Astrocyte (in vitro differentiated cells and primary cell): ENCODE measurements at regions not wholly inside any gene's neighbourhood (a gene's known extent, or its start where the extent isn't known, plus 50 kb on each side); places are given as distances from the start of the nearest gene placed in this dataset.

ENCODE experiments used
- EZH2 ChIP-seq: IDR thresholded peaks from 2 replicates; pipeline ENCODE4 v1.6.1; 2012; ENCODE audit warnings: mild to moderate bottlenecking, low read length, inconsistent platforms; ENCODE audit not compliant: insufficient read depth
- TF ChIP-seq, protein P1 (sequence below): IDR thresholded peaks from 2 replicates; pipeline ENCODE4 v1.5.1; 2011; ENCODE audit warnings: low read depth, mild to moderate bottlenecking, inconsistent platforms, low read length, moderate library complexity; ENCODE audit not compliant: insufficient read depth

DNA sequence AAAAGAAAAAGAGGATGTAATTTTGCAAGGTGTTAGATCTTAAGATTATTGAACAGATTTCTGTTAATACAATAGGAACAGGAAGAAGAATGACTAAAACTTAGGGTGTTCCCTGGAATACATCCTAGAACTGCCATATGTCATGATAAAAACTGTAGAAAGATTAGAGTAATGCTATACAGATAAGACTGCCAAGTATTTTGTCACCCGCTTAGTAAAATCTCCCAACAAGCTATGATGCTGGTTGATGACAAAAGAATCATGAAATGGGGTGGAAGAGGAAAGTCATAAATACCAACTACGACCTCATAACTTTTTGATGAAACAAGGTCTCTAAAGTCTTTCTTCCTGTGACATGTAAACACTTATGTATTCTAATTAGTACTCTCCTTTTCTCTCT, 163.6 kb upstream of the COL3A1 start:
- TF ChIP-seq, protein P1, sequence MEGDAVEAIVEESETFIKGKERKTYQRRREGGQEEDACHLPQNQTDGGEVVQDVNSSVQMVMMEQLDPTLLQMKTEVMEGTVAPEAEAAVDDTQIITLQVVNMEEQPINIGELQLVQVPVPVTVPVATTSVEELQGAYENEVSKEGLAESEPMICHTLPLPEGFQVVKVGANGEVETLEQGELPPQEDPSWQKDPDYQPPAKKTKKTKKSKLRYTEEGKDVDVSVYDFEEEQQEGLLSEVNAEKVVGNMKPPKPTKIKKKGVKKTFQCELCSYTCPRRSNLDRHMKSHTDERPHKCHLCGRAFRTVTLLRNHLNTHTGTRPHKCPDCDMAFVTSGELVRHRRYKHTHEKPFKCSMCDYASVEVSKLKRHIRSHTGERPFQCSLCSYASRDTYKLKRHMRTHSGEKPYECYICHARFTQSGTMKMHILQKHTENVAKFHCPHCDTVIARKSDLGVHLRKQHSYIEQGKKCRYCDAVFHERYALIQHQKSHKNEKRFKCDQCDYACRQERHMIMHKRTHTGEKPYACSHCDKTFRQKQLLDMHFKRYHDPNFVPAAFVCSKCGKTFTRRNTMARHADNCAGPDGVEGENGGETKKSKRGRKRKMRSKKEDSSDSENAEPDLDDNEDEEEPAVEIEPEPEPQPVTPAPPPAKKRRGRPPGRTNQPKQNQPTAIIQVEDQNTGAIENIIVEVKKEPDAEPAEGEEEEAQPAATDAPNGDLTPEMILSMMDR = no peak
- no peak for TF ChIP-seq EZH2
